Heart left ventricle (tissue), 16 donors: ENCODE measurements at regions not wholly inside any gene's neighbourhood (a gene's known extent, or its start where the extent isn't known, plus 50 kb on each side); places are given as distances from the start of the nearest gene placed in this dataset.

Experiments
- ATAC-seq, 4 donors: fragments of 200-7000 bp; cut with Tn5 transposase; one replicate each; pipeline ENCODE4 v1.9.1; 2020 to 2022; ENCODE audit warnings: moderate library complexity in 4 of 4, mild to moderate bottlenecking in 3 of 4, moderate number of reproducible peaks in 1 of 4
- DNase-seq, 5 donors: peaks; one replicate each; pipeline ENCODE4 v3.0.0-alpha.2; 2020
- H3K27ac ChIP-seq, 12 donors: fragments of 200-600 bp; sonication (generic) in 4 of 12; one replicate each; pipeline versions ENCODE4 v1.5.0 to v1.8.0; 2016 to 2022; ENCODE audit warnings: mild to moderate bottlenecking in 2 of 12
- H3K27me3 ChIP-seq, 9 donors: fragments of 200-600 bp; sonication (generic) in 2 of 9; one replicate each; pipeline versions ENCODE4 v1.5.1 to v1.8.0; 2016 to 2022; ENCODE audit warnings: mild to moderate bottlenecking in 3 of 9
- H3K36me3 ChIP-seq, 9 donors: fragments of 200-600 bp; sonication (generic) in 2 of 9; one replicate each; pipeline versions ENCODE4 v1.5.0 to v1.8.0; 2018 to 2022; ENCODE audit warnings: mild to moderate bottlenecking in 2 of 9
- H3K4me1 ChIP-seq, 12 donors: fragments of 200-600 bp; sonication (generic) in 4 of 12; one replicate each; pipeline versions ENCODE4 v1.5.0 to v1.8.0; 2016 to 2022; ENCODE audit warnings: mild to moderate bottlenecking in 3 of 12
- H3K4me3 ChIP-seq, 12 donors: fragments of 200-600 bp; sonication (generic) in 4 of 12; one replicate each; pipeline versions ENCODE4 v1.5.0 to v1.8.0; 2017 to 2022; ENCODE audit warnings: mild to moderate bottlenecking in 9 of 12, moderate library complexity in 4 of 12
- H3K9me3 ChIP-seq, 12 donors: fragments of 200-600 bp; sonication (generic) in 4 of 12; one replicate each; pipeline versions ENCODE4 v1.5.0 to v1.8.0; 2016 to 2022; ENCODE audit warnings: mild to moderate bottlenecking in 1 of 12
- POLR2A ChIP-seq, 2 donors: fragments of 450-650 bp; IDR thresholded peaks; one replicate each; pipeline ENCODE4 v1.6.1; 2017; ENCODE audit warnings: antibody characterized with exemption in 2 of 2, mild to moderate bottlenecking in 2 of 2, moderate library complexity in 2 of 2
- WGBS, 4 donors: extraction: QIAGEN DNeasy Blood & Tissue Kit in 2 of 4; methylation state at CpG; one replicate each; pipeline versions ENCODE4 v1.1.5 to v1.1.7; 2013 to 2018; 5-methylcytosine and 5-hydroxymethylcytosine counted together
- intact Hi-C, 10 donors: fragments of 100-400 bp; cut with DNase I; formaldehyde crosslinking; loops; one replicate each; pipeline versions ENCODE4 v1.11.1 to v1.14.2; 2022
- TF ChIP-seq, protein P1 (sequence below), 12 donors: fragments of 200-600 bp; sonication (generic) in 4 of 12; IDR thresholded peaks; one replicate each; pipeline versions ENCODE4 v1.5.0 to v1.8.0; 2018 to 2022; ENCODE audit warnings: antibody characterized with exemption in 12 of 12, mild to moderate bottlenecking in 5 of 12
- donor health status: ischemic (EF 13 %, LVEDD 7.1; RV severe dilation, severe dysfunction).
- donor health status: healthy with polysubstance abuse.
- donor health status: DM: no; HTN: yes; CAD: no.
- donor health status: DM: no; HTN: no; CAD: no.
- donor health status: ischemic (EF 25% LVEDD 6.9; RV normal size, moderate dysfunction).
- donor health status: ischemic (EF 25% LVEDD 5.7; RV mildly dilated, moderate dysfunction).
- donor health status: healthy.
- donor health status: DM: yes; HTN: yes; CAD: no.
- donor health status: ischemic (EF 35%, LVEDD 5.7; RV mildly dilated, moderate dysfunction).
- donor health status: nonischemic (EF 11% LVEDD 7.7; RV severe dilation, severe dysfunction).
- donor health status: DM: yes; HTN: yes; CAD: no.
- donor health status: PGD.
- donor health status: ischemic (EF 29% LVEDD 5.4; RV normal size, mild dysfunction).
- donor health status: nonischemic (EF 23%, LVEDD 6.1; RV moderate dilation, normal function).

DNA sequence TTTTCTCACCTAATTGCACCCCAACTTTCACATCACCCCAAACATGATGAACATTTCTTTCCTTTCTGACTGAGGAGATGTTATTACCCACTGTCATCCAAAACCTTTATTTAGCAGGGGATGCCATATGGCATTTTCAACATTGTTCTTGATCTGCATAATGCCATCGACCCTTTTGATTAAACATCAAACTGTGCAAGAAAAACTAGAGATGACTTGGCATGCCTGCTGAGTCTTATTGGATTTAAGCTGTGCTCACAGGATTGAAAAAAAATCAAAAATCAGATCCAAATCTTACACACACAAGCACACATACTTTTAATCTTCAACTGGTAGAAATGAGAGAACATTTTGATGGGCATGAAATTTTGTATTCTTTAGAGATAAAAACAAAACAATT is 536.0 kb downstream of the TMX3 start:
- no peak for TF ChIP-seq POLR2A (IDR thresholded peaks at IDR 0.05)
- TF ChIP-seq, protein P1, sequence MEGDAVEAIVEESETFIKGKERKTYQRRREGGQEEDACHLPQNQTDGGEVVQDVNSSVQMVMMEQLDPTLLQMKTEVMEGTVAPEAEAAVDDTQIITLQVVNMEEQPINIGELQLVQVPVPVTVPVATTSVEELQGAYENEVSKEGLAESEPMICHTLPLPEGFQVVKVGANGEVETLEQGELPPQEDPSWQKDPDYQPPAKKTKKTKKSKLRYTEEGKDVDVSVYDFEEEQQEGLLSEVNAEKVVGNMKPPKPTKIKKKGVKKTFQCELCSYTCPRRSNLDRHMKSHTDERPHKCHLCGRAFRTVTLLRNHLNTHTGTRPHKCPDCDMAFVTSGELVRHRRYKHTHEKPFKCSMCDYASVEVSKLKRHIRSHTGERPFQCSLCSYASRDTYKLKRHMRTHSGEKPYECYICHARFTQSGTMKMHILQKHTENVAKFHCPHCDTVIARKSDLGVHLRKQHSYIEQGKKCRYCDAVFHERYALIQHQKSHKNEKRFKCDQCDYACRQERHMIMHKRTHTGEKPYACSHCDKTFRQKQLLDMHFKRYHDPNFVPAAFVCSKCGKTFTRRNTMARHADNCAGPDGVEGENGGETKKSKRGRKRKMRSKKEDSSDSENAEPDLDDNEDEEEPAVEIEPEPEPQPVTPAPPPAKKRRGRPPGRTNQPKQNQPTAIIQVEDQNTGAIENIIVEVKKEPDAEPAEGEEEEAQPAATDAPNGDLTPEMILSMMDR (IDR thresholded peaks at IDR 0.05), result no peak
- Histone ChIP-seq H3K27me3 (no peaks in the 10 kb centered on the region), H3K4me3 (no peak overlapping the region), H3K36me3 (no peaks in the 10 kb centered on the region), H3K9me3 (peaks cover 0 to 11% (median 0%) of the 10 kb centered on the region in 12 donors), H3K27ac (no peak overlapping the region), H3K4me1 (no peaks in the 10 kb centered on the region)
- no peak for ATAC-seq
- intact Hi-C loops, result no loop called here
- no peak for DNase-seq
- 60 to 83% (median 67%) methylated on average over 1 of the region's 1 CpG for WGBS, 4 donors

DNA sequence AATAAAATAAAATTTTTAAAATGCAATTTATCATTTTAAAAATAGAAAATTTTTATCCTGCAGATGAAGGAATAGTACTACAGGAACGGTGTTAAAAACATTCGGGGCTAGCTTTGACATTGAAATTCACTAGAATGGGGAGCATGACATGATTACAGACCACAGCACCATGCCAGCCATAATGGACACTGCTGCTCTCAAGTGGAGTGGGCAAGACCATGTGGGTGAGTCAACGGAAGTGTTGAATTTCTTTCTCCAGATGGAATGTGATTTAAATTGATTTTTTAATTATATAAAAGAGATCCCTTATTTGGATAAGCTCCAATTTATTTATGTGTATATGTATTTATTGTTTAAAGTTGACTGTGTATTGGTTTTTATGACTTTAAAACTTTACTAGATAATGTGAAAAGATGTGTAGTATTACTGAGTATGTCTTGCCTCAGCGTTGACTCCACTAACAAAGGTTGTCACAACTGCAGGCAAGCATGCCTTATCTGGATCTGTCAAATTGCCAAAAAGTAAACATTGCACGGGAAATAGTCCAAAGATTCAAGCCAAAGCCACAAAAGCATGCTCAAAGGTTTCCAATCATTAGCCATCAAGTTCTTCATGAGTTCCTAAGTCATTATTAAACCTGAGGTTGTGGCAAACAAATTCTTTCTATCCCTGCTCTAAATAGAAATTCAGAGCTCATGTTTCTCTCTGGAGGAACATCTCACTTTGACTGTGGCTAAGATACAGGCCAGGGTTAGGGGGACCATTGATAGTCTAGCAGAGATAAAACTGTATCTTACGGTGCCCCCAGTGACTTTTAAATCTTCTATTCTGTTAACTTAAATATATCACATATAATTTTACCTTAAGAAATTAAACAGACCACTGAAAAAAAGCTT is 536.9 kb downstream of the TMX3 start:
- 58 to 67% (median 63%) methylated on average over 6 of the region's 6 CpGs for WGBS, 4 donors
- no peaks in the 10 kb centered on the region for H3K27me3 ChIP-seq
- ATAC-seq (no peak), DNase-seq (no peak)
- H3K4me3 ChIP-seq, result no peak overlapping the region
- peaks cover 0 to 11% (median 0%) of the 10 kb centered on the region in 12 donors for H3K9me3 ChIP-seq
- intact Hi-C loops, result no loop called here
- no peaks in the 10 kb centered on the region for H3K4me1 ChIP-seq
- H3K27ac ChIP-seq, result no peak overlapping the region
- TF ChIP-seq POLR2A (IDR thresholded peaks at IDR 0.05), result no peak
- TF ChIP-seq, protein P1 (IDR thresholded peaks at IDR 0.05), result no peak
- no peaks in the 10 kb centered on the region for H3K36me3 ChIP-seq

DNA sequence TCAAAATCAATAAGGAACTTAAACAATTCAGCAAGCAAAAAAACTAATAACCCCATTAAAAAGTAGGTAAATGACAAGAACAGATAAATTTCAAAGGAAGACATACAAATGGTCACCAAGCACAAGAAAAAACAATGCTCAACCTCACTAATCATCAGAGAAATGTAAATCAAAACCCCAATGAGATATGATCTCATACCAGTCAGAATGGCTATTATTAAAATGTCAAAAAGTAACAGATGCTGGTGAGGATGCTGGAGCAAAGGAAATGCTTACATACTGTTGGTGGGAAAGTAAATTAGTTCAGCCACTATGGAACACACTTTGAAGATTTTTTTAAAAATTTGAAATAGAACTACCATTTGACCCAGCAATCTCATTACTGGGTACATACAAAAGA is 538.0 kb downstream of the TMX3 start:
- no peak for TF ChIP-seq POLR2A (IDR thresholded peaks at IDR 0.05)
- TF ChIP-seq, protein P1 (IDR thresholded peaks at IDR 0.05), result no peak

DNA sequence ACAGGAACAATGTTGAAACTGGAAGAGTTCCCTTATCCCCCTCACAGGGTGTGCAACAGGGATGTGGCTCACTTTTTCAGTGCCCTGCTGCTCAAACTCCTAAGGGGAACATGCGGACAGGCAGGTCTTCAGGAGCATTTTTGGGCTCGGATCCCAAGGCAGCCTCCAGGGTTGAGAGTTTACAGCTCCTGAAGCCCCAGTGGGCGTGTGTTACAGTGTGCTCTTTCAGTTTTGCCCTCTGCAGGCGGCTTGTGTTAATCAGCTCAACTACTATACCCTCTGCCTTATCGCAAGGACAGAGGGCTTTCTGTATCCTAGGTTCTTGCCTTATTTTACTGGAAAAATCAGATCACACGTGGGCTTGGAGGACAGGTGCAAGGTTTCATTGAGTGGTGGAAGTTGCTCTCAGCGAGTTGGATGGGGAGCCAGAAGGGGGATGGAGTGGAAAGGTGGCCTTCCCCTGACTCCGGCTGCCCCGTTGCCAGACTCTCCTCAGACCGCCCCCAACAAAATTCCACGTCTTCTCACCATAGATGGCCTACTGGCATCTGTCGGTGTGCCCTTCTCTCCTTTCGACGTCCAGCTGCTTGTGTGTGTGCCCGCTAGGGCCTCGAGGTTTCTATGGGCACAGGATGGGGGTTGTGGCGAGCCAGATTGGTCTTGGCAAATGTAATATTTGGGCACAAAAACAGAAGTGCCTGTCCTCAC is 541.9 kb downstream of the TMX3 start:
- 67 to 74% (median 70%) methylated on average over 16 to 17 of the region's 17 CpGs for WGBS, 4 donors
- DNase-seq (peak in 1 of 5 donors; percentile 46), ATAC-seq (peak in 1 of 4 donors; percentile 15)
- intact Hi-C loops, result no loop called here
- peaks cover 0 to 25% (median under 1%) of the 10 kb centered on the region in 12 donors for H3K9me3 ChIP-seq
- TF ChIP-seq, protein P1 (IDR thresholded peaks at IDR 0.05), result no peak
- TF ChIP-seq POLR2A (IDR thresholded peaks at IDR 0.05), result no peak
- H3K27me3 ChIP-seq, result no peaks in the 10 kb centered on the region
- H3K36me3 ChIP-seq, result no peaks in the 10 kb centered on the region
- no peaks in the 10 kb centered on the region for H3K4me1 ChIP-seq
- no peak overlapping the region for H3K27ac ChIP-seq
- H3K4me3 ChIP-seq, result no peak overlapping the region

More for the DNA sequence above, 538.0 kb downstream of the TMX3 start:
- H3K4me3 ChIP-seq, result no peak overlapping the region
- intact Hi-C loops, result no loop called here
- H3K36me3 ChIP-seq, result no peaks in the 10 kb centered on the region
- H3K9me3 ChIP-seq, result peaks cover 0 to 11% (median 0%) of the 10 kb centered on the region in 12 donors
- no peak overlapping the region for H3K27ac ChIP-seq
- no peaks in the 10 kb centered on the region for H3K27me3 ChIP-seq
- ATAC-seq, result no peak
- no peaks in the 10 kb centered on the region for H3K4me1 ChIP-seq
- no peak for DNase-seq
